ENCODE measurements at regions not wholly inside any gene's neighbourhood (a gene's known extent, or its start where the extent isn't known, plus 50 kb on each side); places are given as distances from the start of the nearest gene placed in this dataset.

GRCh38 chr3:189563853-189564563 lies 67.2 kb upstream of the TP63 start:
- Mint-ChIP-seq H3K36me3 (ENCODE audit: low read depth) (no peaks in the 10 kb centered on the region), H3K27ac (no peak overlapping the region), H3K4me3 (no peak overlapping the region), H3K4me1 (peaks cover 21% of the 10 kb centered on the region), H3K27me3 (peaks cover 5% of the 10 kb centered on the region), H3K9me3 (ENCODE audit: low read depth) (no peaks in the 10 kb centered on the region)
- intact Hi-C loops (cut with DNase I, micrococcal nuclease) = loop anchor here (1.0 to 2.0 kb wide), 3 partner anchors 33 to 239 kb away; no protein-coding TSS in a partner anchor
- peak; percentile 95 for ATAC-seq
- POLR2A ChIA-PET = no interaction called here
- CTCF ChIA-PET = interaction anchor here (1.2 to 1.3 kb wide), 2 partner anchors 16 to 21 kb away, joined by 3 to 4 read pairs; no protein-coding TSS in a partner anchor
- peak; percentile 82 for DNase-seq

GRCh38 chr3:189566550-189567130 lies 64.5 kb upstream of the TP63 start:
- DNase-seq = no peak
- ATAC-seq = no peak
- peaks cover 29% of the 10 kb centered on the region for H3K4me1 Mint-ChIP-seq
- ChIA-PET POLR2A (no interaction called here), CTCF (interaction anchor here (0.7 kb wide), 1 partner anchor 10 kb away, joined by 3 read pairs; no protein-coding TSS in a partner anchor)
- no peak overlapping the region for H3K27ac Mint-ChIP-seq
- H3K9me3 Mint-ChIP-seq (ENCODE audit: low read depth) = no peaks in the 10 kb centered on the region
- H3K36me3 Mint-ChIP-seq (ENCODE audit: low read depth) = no peaks in the 10 kb centered on the region
- intact Hi-C loops (cut with DNase I, micrococcal nuclease) = no loop called here
- no peak overlapping the region for H3K4me3 Mint-ChIP-seq
- H3K27me3 Mint-ChIP-seq = peaks cover 3% of the 10 kb centered on the region

GRCh38 chr3:189567322-189567721 lies 63.9 kb upstream of the TP63 start:
- ChIA-PET CTCF (interaction anchor here (0.7 kb wide), 1 partner anchor 9 kb away, joined by 3 read pairs; no protein-coding TSS in a partner anchor), POLR2A (no interaction called here)
- peaks cover 3% of the 10 kb centered on the region for H3K27me3 Mint-ChIP-seq
- ATAC-seq (no peak), DNase-seq (no peak)
- H3K27ac Mint-ChIP-seq = no peak overlapping the region
- intact Hi-C loops (cut with DNase I, micrococcal nuclease) = no loop called here
- no peaks in the 10 kb centered on the region for H3K9me3 Mint-ChIP-seq (ENCODE audit: low read depth)
- peaks cover 33% of the 10 kb centered on the region for H3K4me1 Mint-ChIP-seq
- no peak overlapping the region for H3K4me3 Mint-ChIP-seq
- H3K36me3 Mint-ChIP-seq (ENCODE audit: low read depth) = no peaks in the 10 kb centered on the region

DNA sequence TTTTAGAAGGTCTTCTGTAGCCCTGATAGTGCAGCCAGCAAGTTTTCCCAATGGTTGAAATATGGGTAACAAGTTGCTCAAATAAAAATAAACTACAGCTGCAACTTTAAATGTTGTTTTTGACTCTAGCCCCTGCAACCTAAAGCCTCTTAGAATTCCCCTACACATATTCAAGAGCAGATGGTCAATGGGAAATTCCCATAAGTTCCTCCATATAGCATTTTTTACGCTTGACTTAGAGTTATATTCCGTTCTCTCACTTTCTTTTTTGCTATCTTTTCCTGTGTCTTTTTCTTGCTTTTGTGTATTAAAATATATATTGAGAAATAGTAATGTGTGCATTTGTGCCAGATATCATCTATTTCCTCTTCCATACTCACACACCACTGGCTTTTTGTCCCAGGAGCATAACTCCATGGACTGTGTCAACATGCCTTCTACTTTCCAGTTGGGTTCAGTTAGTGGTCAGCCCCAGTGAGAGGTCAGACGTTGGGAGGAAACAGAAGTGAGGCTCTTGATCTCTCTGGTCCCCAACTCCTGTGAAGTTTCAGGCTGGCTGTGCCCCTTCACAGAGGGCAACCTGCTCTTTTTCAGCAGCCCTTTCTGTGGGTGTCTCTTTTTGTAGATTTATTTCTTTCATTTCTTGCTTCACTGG lies 63.3 kb upstream of the TP63 start:
- Mint-ChIP-seq H3K27me3 (peaks cover 3% of the 10 kb centered on the region), H3K4me3 (no peak overlapping the region), H3K27ac (no peak overlapping the region), H3K9me3 (ENCODE audit: low read depth) (no peaks in the 10 kb centered on the region), H3K36me3 (ENCODE audit: low read depth) (no peaks in the 10 kb centered on the region), H3K4me1 (peaks cover 36% of the 10 kb centered on the region)
- intact Hi-C loops (cut with DNase I, micrococcal nuclease) = no loop called here
- ChIA-PET CTCF (no interaction called here), POLR2A (no interaction called here)
- ATAC-seq (no peak), DNase-seq (no peak)

DNA sequence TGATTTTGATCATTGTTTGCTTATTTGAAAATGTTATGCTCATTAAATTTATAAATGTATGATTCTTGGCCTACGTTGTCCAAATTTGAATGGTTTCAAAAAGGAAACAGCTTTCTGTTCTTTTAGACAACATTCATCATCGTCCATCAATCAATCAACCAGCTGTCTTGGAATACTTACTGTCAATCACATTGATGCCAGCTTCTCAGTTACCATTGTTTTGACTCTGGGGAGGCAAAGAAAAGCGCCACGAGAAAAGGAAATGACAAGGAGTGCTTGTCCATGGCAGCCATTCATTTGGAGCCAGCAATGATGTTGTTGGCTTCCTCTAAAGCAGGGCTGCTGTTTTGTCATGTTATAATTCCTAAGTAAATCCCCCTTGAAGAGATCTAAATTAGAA lies 62.2 kb upstream of the TP63 start:
- ChIA-PET POLR2A (no interaction called here), CTCF (no interaction called here)
- ATAC-seq (no peak), DNase-seq (no peak)
- H3K4me3 Mint-ChIP-seq = no peak overlapping the region
- peaks cover 3% of the 10 kb centered on the region for H3K27me3 Mint-ChIP-seq
- H3K27ac Mint-ChIP-seq = no peak overlapping the region
- peaks cover 36% of the 10 kb centered on the region for H3K4me1 Mint-ChIP-seq
- intact Hi-C loops (cut with DNase I, micrococcal nuclease) = no loop called here
- H3K36me3 Mint-ChIP-seq (ENCODE audit: low read depth) = no peaks in the 10 kb centered on the region
- no peaks in the 10 kb centered on the region for H3K9me3 Mint-ChIP-seq (ENCODE audit: low read depth)

DNA sequence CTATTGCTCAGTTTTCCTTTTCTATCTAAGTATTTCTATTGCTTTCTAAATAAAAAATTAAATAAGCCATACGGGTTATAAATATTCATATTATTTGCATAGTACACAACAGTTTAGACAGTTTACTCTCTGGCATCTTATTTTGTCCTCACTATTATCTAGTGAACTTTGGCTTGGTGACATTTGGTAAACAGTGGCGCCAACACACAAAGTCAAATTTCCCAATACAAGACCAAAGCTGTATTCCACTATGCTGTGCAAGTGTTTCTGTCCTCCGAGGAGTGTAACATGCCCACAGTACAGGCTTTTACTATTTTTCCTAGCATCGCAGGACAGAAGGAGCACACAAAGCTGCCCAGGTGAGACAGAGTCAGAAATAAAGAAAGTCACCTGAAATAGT lies 61.7 kb upstream of the TP63 start:
- ChIA-PET POLR2A (interaction anchor here (0.6 kb wide), 1 partner anchor 127 kb away, joined by 5 read pairs; no protein-coding TSS in a partner anchor), CTCF (interaction anchor here (0.6 kb wide), 1 partner anchor 300 kb away, joined by 3 read pairs; no protein-coding TSS in a partner anchor)
- no peaks in the 10 kb centered on the region for H3K36me3 Mint-ChIP-seq (ENCODE audit: low read depth)
- H3K9me3 Mint-ChIP-seq (ENCODE audit: low read depth) = no peaks in the 10 kb centered on the region
- intact Hi-C loops (cut with DNase I, micrococcal nuclease) = no loop called here
- DNase-seq (no peak), ATAC-seq (no peak)
- peaks cover 33% of the 10 kb centered on the region for H3K4me1 Mint-ChIP-seq
- H3K27ac Mint-ChIP-seq = no peak overlapping the region
- H3K27me3 Mint-ChIP-seq = peaks cover 3% of the 10 kb centered on the region
- H3K4me3 Mint-ChIP-seq = no peak overlapping the region

DNA sequence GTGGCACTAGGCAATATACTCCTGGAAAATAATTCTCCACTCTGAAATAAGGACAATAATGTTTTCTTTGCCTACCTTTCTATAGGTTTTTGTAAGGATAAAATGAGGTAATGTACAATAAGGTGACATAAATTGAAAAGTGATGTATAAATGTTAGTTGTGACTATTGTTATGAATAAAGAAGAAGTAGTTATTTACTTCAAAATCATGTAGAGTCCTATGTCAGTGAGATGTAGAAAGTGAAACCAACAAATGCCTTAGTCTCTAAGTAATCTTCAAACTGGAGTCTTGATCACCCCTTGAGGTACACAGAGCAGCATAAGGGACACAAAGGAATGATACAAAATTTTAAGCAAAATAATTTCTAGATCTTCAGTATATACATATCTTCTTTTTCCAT lies 60.3 kb upstream of the TP63 start:
- intact Hi-C loops (cut with DNase I, micrococcal nuclease) = loop anchor here (1.0 to 5.0 kb wide), 2 partner anchors 41 to 51 kb away; no protein-coding TSS in a partner anchor
- no peak overlapping the region for H3K27ac Mint-ChIP-seq

DNA sequence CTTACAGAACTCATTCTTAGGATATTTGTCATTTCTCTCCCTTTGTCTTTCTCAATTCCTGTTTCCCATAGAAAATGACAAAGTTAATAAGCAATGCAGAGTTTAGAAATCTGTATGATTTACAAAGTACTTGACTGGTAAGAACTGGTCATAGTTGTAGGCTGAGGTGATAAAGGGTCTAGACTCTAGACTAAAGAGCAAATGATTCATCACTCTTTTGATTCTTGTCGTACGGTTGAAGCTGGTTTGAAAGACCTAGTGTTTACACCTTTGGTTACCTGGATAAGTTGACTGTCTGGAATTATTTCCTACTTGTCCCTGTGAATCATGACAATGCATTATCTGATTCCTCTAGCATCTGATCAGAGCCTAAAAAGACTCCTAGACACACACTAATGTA lies 58.9 kb upstream of the TP63 start:
- ATAC-seq = peak; percentile 86
- POLR2A ChIA-PET = interaction anchor here (0.7 to 0.8 kb wide), 2 partner anchors 42 to 1046 kb away, joined by 3 to 4 read pairs; no protein-coding TSS in a partner anchor

More for the DNA sequence above, 60.3 kb upstream of the TP63 start:
- ATAC-seq (peak; percentile 64), DNase-seq (no peak)
- peaks cover 1% of the 10 kb centered on the region for H3K27me3 Mint-ChIP-seq
- ChIA-PET CTCF (no interaction called here), POLR2A (no interaction called here)
- no peaks in the 10 kb centered on the region for H3K9me3 Mint-ChIP-seq (ENCODE audit: low read depth)
- no peak overlapping the region for H3K4me3 Mint-ChIP-seq
- H3K36me3 Mint-ChIP-seq (ENCODE audit: low read depth) = no peaks in the 10 kb centered on the region
- H3K4me1 Mint-ChIP-seq = peaks cover 35% of the 10 kb centered on the region

DNA sequence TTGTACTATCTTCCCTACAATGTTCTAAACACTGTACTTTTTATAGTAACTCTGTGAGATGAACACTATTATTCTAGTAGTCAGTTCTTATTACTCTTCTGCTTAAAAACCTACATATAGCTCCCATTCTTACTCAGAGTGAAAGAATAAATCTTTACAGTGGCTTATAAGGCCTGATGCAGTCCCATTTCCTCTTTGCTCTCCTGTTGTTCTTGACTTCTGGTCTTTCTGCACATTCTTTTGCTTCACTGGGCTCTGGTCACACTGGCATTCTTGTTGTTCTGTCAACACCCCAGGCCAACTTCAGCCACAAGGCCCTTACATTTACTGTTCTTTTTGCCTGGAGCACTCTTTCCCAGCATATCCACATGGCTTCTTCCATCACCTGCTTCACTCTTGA lies 58.2 kb upstream of the TP63 start:
- ChIA-PET CTCF (interaction anchor here (1.4 kb wide), 1 partner anchor 19 kb away, joined by 3 read pairs; no protein-coding TSS in a partner anchor), POLR2A (no interaction called here)
- peaks cover 43% of the 10 kb centered on the region for H3K4me1 Mint-ChIP-seq
- ATAC-seq (no peak), DNase-seq (no peak)
- no peaks in the 10 kb centered on the region for H3K27me3 Mint-ChIP-seq
- peak overlapping the region; percentile 32 for H3K27ac Mint-ChIP-seq
- no peaks in the 10 kb centered on the region for H3K9me3 Mint-ChIP-seq (ENCODE audit: low read depth)
- intact Hi-C loops (cut with DNase I, micrococcal nuclease) = loop anchor here in 1 of 2 experiments (5.0 kb wide), 1 partner anchor 49 kb away; no protein-coding TSS in a partner anchor
- no peak overlapping the region for H3K4me3 Mint-ChIP-seq
- H3K36me3 Mint-ChIP-seq (ENCODE audit: low read depth) = peaks cover 2% of the 10 kb centered on the region

More for the DNA sequence above, 58.9 kb upstream of the TP63 start:
- H3K27me3 Mint-ChIP-seq = no peaks in the 10 kb centered on the region
- no peak for DNase-seq
- peaks cover 44% of the 10 kb centered on the region for H3K4me1 Mint-ChIP-seq
- H3K4me3 Mint-ChIP-seq = no peak overlapping the region
- intact Hi-C loops (cut with DNase I, micrococcal nuclease) = loop anchor here in 1 of 2 experiments (5.0 kb wide), 1 partner anchor 50 kb away; no protein-coding TSS in a partner anchor
- H3K27ac Mint-ChIP-seq = no peak overlapping the region
- CTCF ChIA-PET = interaction anchor here (0.6 to 1.4 kb wide), 2 partner anchors 11 to 18 kb away, joined by 3 to 4 read pairs; no protein-coding TSS in a partner anchor
- no peaks in the 10 kb centered on the region for H3K36me3 Mint-ChIP-seq (ENCODE audit: low read depth)
- no peaks in the 10 kb centered on the region for H3K9me3 Mint-ChIP-seq (ENCODE audit: low read depth)

- Mint-ChIP-seq H3K27ac (peak overlapping the region; percentile 20), H3K4me3 (no peak overlapping the region), H3K27me3 (no peaks in the 10 kb centered on the region), H3K4me1 (peaks cover 32% of the 10 kb centered on the region), H3K9me3 (ENCODE audit: low read depth) (no peaks in the 10 kb centered on the region), H3K36me3 (ENCODE audit: low read depth) (peaks cover 3% of the 10 kb centered on the region)
- POLR2A ChIA-PET = no interaction called here
- no peak for DNase-seq
- intact Hi-C loops (cut with DNase I, micrococcal nuclease) = no loop called here
- CTCF ChIA-PET = interaction anchor here (0.6 to 1.4 kb wide), 2 partner anchors 9 to 22 kb away, joined by 3 read pairs; no protein-coding TSS in a partner anchor
- no peak for ATAC-seq
Observed at GRCh38 chr3:189576486-189576885, 54.7 kb upstream of the TP63 start.

DNA sequence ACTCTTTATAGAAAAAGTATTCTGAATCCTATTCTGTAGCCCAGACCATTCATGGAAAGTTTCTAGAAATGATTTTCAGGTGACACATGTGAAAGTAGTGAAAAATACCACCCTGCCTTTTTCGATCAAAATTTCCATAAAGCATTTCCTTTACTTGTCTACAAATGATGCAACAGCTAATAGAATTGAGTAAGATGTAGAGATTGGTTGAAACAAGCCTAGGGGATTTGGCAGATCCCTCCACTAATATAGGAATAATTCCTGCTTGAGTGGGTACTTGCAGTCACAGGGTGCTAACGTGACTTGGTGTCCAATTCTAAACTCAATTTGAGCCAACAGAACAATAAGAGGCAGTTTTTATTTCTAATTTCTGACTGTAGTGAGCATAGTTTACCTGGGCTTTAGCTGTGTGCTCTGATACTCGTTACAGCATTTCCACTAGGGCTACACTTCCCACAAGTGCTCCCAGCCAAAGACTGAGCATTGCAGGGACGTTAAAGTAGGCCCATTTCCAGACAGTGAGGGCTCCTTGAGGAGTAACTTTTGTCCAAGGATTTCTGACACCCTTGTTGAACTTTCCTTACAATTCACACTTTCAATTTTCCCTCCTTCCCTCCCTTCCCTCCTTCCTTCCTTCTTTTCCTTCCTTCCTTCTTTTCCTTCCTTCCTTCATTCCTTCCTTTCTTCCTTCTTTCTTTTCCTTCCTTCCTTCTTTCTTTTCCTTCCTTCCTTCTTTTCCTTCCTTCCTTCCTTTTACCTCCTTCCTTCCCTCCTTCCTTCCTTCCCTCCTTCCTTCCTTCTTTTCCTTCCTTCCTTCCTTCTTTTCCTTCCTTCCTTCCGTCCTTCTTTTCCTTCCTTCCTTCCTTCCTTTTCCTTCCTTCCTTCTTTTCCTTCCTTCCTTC lies 53.9 kb upstream of the TP63 start:
- no peak for DNase-seq
- CTCF ChIA-PET = interaction anchor here (1.4 kb wide), 1 partner anchor 10 kb away, joined by 3 read pairs; no protein-coding TSS in a partner anchor
- POLR2A ChIA-PET = no interaction called here
- peaks cover 3% of the 10 kb centered on the region for H3K36me3 Mint-ChIP-seq (ENCODE audit: low read depth)
- ATAC-seq = no peak
- peak overlapping the region; percentile 49 for H3K27ac Mint-ChIP-seq
- intact Hi-C loops (cut with DNase I, micrococcal nuclease) = no loop called here
- H3K9me3 Mint-ChIP-seq (ENCODE audit: low read depth) = no peaks in the 10 kb centered on the region
- no peaks in the 10 kb centered on the region for H3K27me3 Mint-ChIP-seq
- H3K4me3 Mint-ChIP-seq = no peak overlapping the region
- peaks cover 28% of the 10 kb centered on the region for H3K4me1 Mint-ChIP-seq
